ENCODE measurements at regions not wholly inside any gene's neighbourhood (a gene's known extent, or its start where the extent isn't known, plus 50 kb on each side); places are given as distances from the start of the nearest gene placed in this dataset.
"Not testable (repeated sequence)": the region's sequence is repeated elsewhere in the genome, so short reads cannot be mapped to it uniquely, and the experiment has no call there.

GRCh38 chr5:91956738-91957137 lies 573.6 kb upstream of the ARRDC3 start:
- no peak for DNase-seq

DNA sequence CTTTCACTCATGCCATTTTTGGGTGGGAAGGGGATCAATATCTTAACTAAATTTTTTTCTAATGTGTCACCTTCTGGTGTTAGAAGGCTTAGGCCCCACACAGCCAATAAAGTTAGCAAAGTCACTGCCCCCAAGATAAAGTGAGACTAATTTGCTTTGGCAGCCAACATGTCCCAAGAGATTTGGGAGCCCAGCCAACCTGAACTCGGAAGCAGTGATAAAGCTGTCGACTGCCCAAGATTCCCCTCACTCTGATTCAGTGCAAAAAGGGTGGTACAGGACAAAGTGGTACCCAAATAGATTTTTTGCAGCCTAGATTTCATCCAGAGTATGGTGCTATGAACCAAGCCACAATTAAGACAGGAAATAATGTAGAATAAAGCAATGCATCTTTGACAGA lies 572.5 kb upstream of the ARRDC3 start:
- DNase-seq = no peak

DNA sequence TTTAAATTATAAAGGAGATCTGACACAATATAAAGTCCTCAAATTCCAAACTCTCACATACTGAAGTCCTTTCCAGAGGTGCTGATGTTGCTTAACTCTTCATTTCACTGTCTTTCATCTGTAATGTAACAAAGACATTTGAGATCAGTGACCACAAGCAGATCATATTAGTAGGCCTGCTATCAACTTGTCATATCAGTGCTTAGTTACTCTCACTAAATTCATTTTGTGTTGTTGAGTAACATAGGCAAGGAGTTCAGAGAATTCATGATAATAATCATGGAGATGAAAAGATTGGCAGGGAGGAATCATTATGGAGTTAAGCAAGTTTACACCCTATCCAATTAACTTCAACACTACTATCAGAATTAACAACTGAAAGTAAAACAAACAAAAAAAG lies 571.0 kb upstream of the ARRDC3 start:
- DNase-seq = no peak

- no peak for DNase-seq
Measured at GRCh38 chr5:91950328-91950727, 567.2 kb upstream of the ARRDC3 start.

DNA sequence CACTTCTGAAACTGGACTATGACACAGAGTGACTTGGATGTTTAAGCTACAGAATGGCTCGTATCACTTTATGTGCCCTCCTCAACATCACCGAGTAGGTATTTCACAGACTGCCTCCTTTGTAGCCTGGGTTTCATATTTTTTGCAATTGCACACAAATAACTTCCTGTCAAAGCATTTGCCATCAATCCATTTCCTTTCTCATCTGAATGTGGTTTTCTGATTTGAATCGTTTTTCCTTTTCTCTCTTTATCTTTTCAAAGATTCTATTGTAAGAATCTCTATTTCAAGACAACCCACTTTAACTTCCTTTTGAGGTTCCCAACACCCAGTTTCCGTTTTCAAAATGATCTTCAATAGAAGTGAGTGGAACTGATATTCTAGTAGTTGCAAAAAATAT lies 563.8 kb upstream of the ARRDC3 start:
- DNase-seq = no peak

DNA sequence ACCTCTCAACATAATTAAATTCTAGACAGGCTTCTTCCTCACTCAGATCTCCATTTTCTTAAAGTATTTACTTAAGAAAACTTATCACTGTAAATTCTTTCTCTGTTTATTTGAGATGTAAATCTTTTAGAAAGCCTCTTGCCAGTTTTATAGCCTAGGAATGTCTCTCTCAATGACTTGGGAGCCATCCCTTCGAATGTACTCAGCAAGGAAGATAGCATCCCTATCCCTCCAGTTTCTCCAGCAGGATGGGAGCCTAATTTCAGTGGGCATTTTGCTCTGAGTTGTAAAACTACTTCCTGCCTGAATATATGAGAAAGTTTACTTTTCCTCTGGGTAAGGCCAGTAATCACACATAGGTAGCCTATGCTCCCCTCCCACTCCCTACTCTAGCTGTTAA lies 558.5 kb upstream of the ARRDC3 start:
- no peak for DNase-seq

GRCh38 chr5:91938441-91938840 lies 555.3 kb upstream of the ARRDC3 start:
- no peak for DNase-seq

- DNase-seq = no peak
Measured at GRCh38 chr5:91937121-91937520, 554.0 kb upstream of the ARRDC3 start.

DNA sequence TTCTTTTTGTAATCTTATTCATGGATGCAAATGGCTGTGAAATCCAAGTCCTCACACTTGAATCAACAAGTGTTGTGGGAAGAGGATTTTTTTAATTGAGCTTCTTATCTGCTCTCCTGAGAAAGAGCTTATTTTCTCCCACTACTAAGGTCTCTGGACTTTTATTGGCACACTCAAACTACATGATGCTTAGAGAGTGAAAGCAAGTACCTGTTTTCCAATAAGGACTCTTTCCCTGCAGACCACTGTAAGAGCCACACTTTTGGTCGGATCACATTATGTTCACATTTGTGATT lies 546.4 kb upstream of the ARRDC3 start:
- DNase-seq = no peak

GRCh38 chr5:91928754-91929521 lies 545.8 kb upstream of the ARRDC3 start:
- no peak for DNase-seq

GRCh38 chr5:91927439-91927838 lies 544.3 kb upstream of the ARRDC3 start:
- DNase-seq = no peak

DNA sequence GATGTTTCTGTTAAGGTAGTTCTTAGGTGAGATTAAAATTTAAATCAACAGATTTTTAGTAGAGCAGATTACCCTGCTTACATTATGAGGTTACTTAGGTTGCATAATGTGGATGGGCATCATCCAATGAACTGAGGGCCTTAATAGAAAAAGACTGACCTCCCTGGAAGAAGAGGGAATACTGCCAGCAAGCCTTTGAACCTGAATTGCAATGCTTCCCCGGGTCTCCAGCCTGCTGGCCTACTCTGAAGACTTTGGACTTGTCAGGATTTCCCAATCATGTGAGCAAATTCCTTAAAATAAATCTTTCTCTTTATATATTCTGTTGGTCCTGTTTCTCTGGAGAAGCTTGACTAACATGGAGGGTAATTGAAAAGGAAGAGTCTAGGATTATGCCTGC lies 542.1 kb upstream of the ARRDC3 start:
- DNase-seq = no peak

DNA sequence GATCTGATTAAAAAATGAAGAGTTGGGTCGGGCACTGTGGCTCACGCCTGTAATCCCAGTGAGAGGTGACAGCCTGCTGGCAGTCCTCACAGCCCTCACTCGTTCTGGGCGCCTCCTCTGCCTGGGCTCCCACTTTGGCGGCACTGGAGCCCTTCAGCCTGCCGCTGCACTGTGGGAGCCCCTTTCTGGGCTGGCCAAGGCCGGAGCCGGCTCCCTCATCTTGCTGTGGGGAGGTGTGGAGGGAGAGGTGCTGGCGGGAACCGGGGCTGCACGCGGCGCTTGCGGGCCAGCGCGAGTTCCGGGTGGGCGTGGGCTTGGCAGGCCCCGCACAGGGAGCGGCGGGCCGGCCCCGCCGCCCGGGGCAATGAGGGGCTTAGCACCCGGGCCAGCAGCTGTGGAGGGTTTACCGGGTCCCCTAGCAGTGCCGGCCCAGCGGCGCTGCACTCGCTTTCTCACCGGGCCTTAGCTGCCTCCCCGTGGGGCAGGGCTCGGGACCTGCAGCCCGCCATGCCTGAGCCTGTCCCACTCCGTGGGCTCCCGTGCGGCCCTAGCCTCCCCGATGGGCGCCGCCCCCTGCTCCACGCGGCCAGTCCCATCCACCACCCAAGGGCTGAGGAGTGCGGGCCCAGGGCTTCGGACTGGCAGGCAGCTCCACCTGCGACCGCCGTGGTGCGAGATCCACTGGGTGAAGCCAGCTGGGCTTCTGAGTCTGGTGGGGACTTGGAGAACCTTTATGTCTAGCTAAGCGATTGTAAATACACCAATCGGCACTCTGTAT lies 534.1 kb upstream of the ARRDC3 start:
- not testable (repeated sequence) for DNase-seq

DNA sequence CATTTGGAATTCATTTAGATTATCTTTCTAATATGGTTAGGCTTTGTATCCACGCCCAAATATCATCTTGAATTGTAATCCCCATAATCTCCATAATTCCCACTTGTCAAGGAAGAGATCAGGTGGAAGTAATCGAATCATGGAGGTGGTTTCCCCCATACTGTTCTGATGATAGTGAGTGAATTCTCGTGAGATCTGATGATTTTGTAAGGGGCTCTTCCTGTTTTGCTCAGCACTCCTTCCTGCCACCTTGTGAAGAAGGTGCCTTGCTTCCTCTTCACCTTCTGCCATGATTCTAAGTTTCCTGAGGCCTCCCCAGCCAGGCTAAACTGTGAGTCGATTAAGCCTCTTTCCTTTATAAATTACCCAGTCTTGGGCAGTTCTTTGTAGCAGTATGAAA lies 527.5 kb upstream of the ARRDC3 start:
- no peak for DNase-seq

GRCh38 chr5:91910247-91910646 lies 527.1 kb upstream of the ARRDC3 start:
- DNase-seq = no peak

DNA sequence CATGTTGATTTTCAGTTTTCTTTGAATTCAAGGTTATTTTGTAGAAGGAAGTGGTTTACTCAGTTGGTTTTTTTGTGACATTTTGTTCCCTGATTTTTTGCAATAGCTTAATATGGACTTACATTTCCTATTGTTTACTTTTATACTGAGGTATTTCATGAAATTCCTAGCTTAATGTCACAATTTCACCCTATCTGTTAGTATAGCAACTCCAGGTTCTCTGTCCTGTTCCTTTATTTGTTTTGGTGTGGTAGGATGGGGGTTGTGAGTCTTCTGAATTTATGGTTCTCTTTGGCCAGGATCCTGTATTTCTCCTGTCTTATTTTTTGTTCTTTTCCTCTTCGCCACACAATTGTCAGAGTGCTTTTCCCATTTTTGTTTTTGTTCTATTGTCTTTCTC lies 523.4 kb upstream of the ARRDC3 start:
- no peak for DNase-seq

DNA sequence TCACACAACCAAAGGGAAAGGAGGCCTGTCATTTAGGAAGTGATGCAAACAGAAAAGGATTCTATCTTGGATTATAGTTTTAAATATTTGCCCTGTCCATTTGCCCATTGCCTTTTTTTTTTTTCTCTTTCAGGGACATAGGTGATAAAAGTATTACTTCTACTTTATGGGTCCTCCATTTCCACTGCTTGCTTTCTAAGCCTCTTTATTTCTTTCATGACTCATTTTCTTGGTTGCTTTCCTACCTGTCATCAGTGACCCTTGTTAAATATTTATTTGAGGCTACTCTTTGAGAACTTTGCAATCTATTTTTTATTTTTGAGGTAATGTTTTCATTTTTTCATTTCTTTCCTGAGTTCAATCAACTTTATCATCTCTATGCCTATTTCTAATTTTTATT lies 522.9 kb upstream of the ARRDC3 start:
- DNase-seq = no peak

- DNase-seq = no peak
Measured at GRCh38 chr5:91898898-91899297, 515.8 kb upstream of the ARRDC3 start.

DNA sequence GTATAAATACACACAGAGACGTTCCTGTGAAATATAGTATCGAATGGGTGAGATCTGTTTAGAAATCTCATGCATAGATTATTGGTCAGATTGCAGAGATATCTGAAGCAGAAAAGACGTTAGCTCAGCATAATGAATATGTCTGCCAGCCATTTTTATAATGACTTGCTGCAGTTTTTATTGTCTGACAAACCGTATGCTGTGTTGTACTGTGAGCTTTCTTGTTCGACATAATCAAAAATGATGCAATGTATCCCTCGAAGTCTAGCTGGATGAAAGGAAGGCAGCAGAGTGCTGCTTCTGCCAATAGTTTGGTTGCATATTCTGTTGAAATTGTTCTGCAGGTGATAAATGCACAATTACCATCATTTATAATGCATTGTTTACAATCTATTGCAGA lies 514.9 kb upstream of the ARRDC3 start:
- DNase-seq = no peak

- DNase-seq = no peak
Measured at GRCh38 chr5:91888810-91889209, 505.7 kb upstream of the ARRDC3 start.

DNA sequence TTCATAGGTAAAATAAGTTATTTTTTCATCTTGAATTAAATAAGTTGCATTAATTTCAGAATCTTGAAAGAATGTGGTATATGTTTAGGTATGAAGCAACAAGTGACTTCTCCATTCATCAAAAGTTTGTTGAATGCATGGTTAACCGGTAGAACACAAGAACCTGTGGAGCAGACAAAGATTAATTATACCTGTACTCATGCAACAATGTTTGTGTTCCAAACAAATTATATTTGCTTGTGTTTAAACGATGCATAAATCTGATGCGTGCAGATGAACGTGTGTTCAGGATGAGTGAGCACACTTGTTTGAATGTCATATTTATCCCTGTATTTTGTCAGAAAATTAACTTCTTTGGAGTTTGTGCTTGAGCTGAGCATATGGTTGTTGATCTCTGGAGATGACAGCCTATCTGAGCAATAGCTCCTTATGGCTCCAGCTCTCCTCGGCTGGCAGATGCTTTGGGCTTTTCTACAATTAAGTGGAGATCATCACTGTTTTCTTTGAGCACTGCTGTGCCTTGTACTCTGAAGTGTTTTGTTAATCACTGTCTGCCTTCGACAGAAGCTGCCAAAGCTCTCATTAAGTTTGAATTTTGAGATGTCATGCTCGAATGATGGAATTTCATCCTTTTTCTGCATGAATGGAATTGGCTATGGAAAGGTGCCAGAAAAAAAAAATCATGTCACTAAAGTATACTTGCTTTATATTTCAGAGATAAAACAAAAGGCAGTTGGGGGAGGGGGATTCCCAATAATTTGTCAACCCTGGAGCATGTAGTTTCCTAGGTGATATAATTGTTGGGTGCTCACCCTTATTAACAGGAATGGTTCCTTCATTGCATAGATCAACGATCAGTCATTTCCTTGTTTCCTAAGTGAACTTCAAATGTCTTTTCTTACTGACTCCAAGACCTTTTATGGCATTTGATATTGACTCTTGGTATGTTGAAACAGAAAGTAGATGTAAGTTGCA lies 502.5 kb upstream of the ARRDC3 start:
- DNase-seq = no peak

DNA sequence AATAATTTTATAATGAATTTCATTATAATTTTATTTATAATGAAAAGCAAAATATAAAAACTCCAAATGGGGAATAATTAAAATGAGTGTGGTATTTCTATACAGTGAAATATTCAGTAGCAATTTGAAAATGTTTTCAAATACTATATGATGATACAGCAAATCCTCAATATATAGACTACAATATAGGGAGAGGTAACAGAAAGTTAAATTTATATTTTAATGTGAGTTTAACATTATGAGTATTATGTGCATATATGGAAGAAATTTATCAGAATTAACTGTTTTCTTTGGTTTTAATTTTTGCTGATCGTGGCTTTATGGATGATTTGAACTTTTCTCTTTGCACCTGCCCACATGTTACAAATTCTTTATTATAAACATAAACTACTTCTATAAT lies 500.9 kb upstream of the ARRDC3 start:
- no peak for DNase-seq

GRCh38 chr5:91875196-91875779 lies 492.2 kb upstream of the ARRDC3 start:
- no peak for DNase-seq
